ENCODE measurements at regions not wholly inside any gene's neighbourhood (a gene's known extent, or its start where the extent isn't known, plus 50 kb on each side); places are given as distances from the start of the nearest gene placed in this dataset.

DNA sequence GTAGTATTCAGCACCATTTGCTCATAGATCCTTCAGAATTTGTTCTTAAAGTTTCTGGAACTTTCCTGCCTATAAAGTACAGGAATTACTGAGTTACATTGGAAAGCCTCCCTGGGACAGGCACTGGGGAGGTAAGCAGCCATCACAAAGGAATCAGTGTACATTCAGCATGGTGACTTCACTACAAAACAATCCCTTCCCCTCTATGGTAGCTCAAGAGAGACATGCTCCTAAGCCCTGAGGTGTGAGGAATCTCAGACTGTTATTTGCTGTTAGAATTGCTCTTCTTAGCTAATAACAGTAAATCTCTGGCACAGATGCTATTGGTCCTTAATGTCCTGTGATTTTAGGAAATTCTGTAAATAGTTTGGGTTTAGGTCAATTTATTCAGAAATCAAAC is 1898.0 kb upstream of the PCDH7 start:
- no peak for TF ChIP-seq GATA2 (IDR thresholded peaks at IDR 0.05; ENCODE audit: low read depth, low read length)
- TF ChIP-seq GATA3 (IDR thresholded peaks at IDR 0.05; ENCODE audit: low read depth, low read length): no peak

All from SH-SY5Y (cell line).